ENCODE measurements at regions not wholly inside any gene's neighbourhood (a gene's known extent, or its start where the extent isn't known, plus 50 kb on each side); places are given as distances from the start of the nearest gene placed in this dataset.

GRCh38 chrX:45743906-45744625, 543.4 kb upstream of the DIPK2B start:
- no peak overlapping the region for H3K4me3 ChIP-seq (ENCODE audit: control insufficient read depth, low read depth, low read length)
- TF ChIP-seq, protein P1, sequence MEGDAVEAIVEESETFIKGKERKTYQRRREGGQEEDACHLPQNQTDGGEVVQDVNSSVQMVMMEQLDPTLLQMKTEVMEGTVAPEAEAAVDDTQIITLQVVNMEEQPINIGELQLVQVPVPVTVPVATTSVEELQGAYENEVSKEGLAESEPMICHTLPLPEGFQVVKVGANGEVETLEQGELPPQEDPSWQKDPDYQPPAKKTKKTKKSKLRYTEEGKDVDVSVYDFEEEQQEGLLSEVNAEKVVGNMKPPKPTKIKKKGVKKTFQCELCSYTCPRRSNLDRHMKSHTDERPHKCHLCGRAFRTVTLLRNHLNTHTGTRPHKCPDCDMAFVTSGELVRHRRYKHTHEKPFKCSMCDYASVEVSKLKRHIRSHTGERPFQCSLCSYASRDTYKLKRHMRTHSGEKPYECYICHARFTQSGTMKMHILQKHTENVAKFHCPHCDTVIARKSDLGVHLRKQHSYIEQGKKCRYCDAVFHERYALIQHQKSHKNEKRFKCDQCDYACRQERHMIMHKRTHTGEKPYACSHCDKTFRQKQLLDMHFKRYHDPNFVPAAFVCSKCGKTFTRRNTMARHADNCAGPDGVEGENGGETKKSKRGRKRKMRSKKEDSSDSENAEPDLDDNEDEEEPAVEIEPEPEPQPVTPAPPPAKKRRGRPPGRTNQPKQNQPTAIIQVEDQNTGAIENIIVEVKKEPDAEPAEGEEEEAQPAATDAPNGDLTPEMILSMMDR (conservative IDR thresholded peaks at IDR 0.05; ENCODE audit: control insufficient read depth, insufficient read depth, low read depth, low read length): no peak
- peak; percentile 69 for DNase-seq (ENCODE audit: low read depth)

DNA sequence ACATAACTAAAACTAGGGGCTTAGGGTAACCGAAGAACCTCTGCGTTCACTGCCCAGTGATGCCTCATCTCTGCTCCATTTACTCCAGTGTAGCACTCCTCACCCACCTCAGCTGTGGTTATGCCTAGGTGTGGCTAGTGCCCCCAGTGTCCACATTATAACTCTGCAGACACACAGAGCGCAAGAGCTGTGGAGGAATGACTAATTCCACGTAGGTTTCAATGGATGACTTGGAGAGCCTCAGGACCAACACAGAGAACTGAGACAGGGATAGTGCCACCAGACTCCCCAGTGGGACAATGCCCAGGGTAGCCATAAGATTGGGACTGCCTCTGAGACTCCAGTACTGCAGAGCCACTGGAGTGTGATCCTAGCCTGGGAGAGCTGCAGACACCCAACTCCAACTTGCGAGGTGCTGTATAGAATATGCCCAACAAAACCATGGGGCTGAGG, 542.4 kb upstream of the DIPK2B start:
- peak; percentile 90 for DNase-seq (ENCODE audit: low read depth)
- TF ChIP-seq, protein P1 (conservative IDR thresholded peaks at IDR 0.05; ENCODE audit: control insufficient read depth, insufficient read depth, low read depth, low read length): peak; percentile 48

GRCh38 chrX:45740291-45740690, 539.6 kb upstream of the DIPK2B start:
- TF ChIP-seq, protein P1 (conservative IDR thresholded peaks at IDR 0.05; ENCODE audit: control insufficient read depth, insufficient read depth, low read depth, low read length): no peak
- peak; percentile 21 for DNase-seq (ENCODE audit: low read depth)
- no peak overlapping the region for H3K4me3 ChIP-seq (ENCODE audit: control insufficient read depth, low read depth, low read length)

More for the DNA sequence above, 542.4 kb upstream of the DIPK2B start:
- no peak overlapping the region for H3K4me3 ChIP-seq (ENCODE audit: control insufficient read depth, low read depth, low read length)

DNA sequence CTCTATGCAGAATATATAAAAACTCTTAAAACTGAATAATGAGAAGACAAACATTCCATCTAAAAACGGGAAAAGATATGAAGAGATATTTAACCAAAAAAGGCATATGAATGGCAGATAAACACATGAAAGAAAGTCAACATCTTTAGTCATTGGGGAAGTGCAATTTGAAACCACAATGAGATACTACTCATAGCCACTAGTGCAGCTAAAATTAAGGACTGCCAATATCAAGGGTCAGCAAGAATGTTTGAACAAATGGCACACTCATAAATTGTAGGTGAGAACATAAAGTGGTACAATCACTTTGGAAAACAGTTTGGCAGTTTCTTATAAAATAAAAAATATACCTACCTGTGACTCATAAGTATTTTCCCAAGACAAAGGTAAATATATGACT, 534.9 kb upstream of the DIPK2B start:
- TF ChIP-seq, protein P1 (conservative IDR thresholded peaks at IDR 0.05; ENCODE audit: control insufficient read depth, insufficient read depth, low read depth, low read length): no peak
- DNase-seq (ENCODE audit: low read depth): peak; percentile 53
- H3K4me3 ChIP-seq (ENCODE audit: control insufficient read depth, low read depth, low read length): no peak overlapping the region

- DNase-seq (ENCODE audit: low read depth): no peak
- TF ChIP-seq, protein P1 (conservative IDR thresholded peaks at IDR 0.05; ENCODE audit: control insufficient read depth, insufficient read depth, low read depth, low read length): no peak
- no peak overlapping the region for H3K4me3 ChIP-seq (ENCODE audit: control insufficient read depth, low read depth, low read length)
Observed at GRCh38 chrX:45731448-45731847, 530.8 kb upstream of the DIPK2B start.

GRCh38 chrX:45727761-45728160, 527.1 kb upstream of the DIPK2B start:
- no peak overlapping the region for H3K4me3 ChIP-seq (ENCODE audit: control insufficient read depth, low read depth, low read length)
- TF ChIP-seq, protein P1 (conservative IDR thresholded peaks at IDR 0.05; ENCODE audit: control insufficient read depth, insufficient read depth, low read depth, low read length): no peak
- DNase-seq (ENCODE audit: low read depth): no peak
